DND-41 (cell line): ENCODE measurements at regions not wholly inside any gene's neighbourhood (a gene's known extent, or its start where the extent isn't known, plus 50 kb on each side); places are given as distances from the start of the nearest gene placed in this dataset.

Experiments used
- ATAC-seq: fragments of 200-7000 bp; cut with Tn5 transposase; 3 replicates; pipeline ENCODE4 v1.9.1; 2021; ENCODE audit warnings: low read depth; ENCODE audit not compliant: insufficient read depth
- DNase-seq: peaks from one replicate; pipeline ENCODE4 v3.0.0-alpha.2; 2020
- H2AFZ ChIP-seq: 2 replicates; pipeline ENCODE4 v1.6.0; 2012; ENCODE audit warnings: low read depth, low read length
- H3K27ac ChIP-seq: 2 replicates; pipeline ENCODE4 v1.5.1; 2012; ENCODE audit warnings: low read length, inconsistent platforms
- H3K27me3 ChIP-seq: fragments of 200-600 bp; sonication (generic); 2 replicates; pipeline ENCODE4 v1.6.0; 2012; ENCODE audit warnings: low read length, mild to moderate bottlenecking, inconsistent platforms; ENCODE audit not compliant: insufficient read depth, poor library complexity
- H3K36me3 ChIP-seq: 2 replicates; pipeline ENCODE4 v1.5.1; 2012; ENCODE audit warnings: low read length, inconsistent platforms; ENCODE audit not compliant: insufficient read depth
- H3K4me1 ChIP-seq: 2 replicates; pipeline ENCODE4 v1.5.1; 2012; ENCODE audit warnings: mild to moderate bottlenecking, low read length; ENCODE audit not compliant: insufficient read depth
- H3K4me2 ChIP-seq: 2 replicates; pipeline ENCODE4 v1.6.0; 2012; ENCODE audit warnings: mild to moderate bottlenecking, moderate library complexity, low read length, inconsistent platforms; ENCODE audit not compliant: insufficient read depth
- H3K4me3 ChIP-seq, 2 experiments: fragments of 200-600 bp in 1 of 2; shearing (Covaris generic) in 1 of 2; 2 replicates each; pipeline ENCODE4 v1.5.1; 2012 to 2016; ENCODE audit warnings: inconsistent platforms in 2 of 2, low read length in 2 of 2, mild to moderate bottlenecking in 2 of 2, low read depth in 1 of 2, moderate library complexity in 1 of 2
- H3K79me2 ChIP-seq: 2 replicates; pipeline ENCODE4 v1.6.0; 2012; ENCODE audit warnings: low read length, inconsistent platforms; ENCODE audit not compliant: insufficient read depth
- H3K9ac ChIP-seq: 2 replicates; pipeline ENCODE4 v1.6.0; 2012; ENCODE audit warnings: low read depth, mild to moderate bottlenecking, inconsistent platforms, low read length, moderate library complexity
- H3K9me3 ChIP-seq: 2 replicates; pipeline ENCODE4 v1.5.1; 2012; ENCODE audit warnings: low read length, moderate library complexity, mild to moderate bottlenecking, inconsistent platforms; ENCODE audit not compliant: insufficient read depth, severe bottlenecking
- H4K20me1 ChIP-seq: 2 replicates; pipeline ENCODE4 v1.6.0; 2012; ENCODE audit warnings: low read length; ENCODE audit not compliant: insufficient read depth
- CTCF ChIP-seq: IDR thresholded peaks from 2 replicates; pipeline ENCODE4 v1.5.1; 2012; ENCODE audit warnings: borderline replicate concordance, low read length, moderate library complexity, mild to moderate bottlenecking; ENCODE audit not compliant: poor library complexity, severe bottlenecking; ENCODE audit errors: extremely low read depth
- EZH2 ChIP-seq: IDR thresholded peaks from 3 replicates; pipeline ENCODE4 v1.6.1; 2012; ENCODE audit warnings: borderline replicate concordance, low read depth, mild to moderate bottlenecking, moderate library complexity, low read length, inconsistent platforms; ENCODE audit not compliant: severe bottlenecking

DNA sequence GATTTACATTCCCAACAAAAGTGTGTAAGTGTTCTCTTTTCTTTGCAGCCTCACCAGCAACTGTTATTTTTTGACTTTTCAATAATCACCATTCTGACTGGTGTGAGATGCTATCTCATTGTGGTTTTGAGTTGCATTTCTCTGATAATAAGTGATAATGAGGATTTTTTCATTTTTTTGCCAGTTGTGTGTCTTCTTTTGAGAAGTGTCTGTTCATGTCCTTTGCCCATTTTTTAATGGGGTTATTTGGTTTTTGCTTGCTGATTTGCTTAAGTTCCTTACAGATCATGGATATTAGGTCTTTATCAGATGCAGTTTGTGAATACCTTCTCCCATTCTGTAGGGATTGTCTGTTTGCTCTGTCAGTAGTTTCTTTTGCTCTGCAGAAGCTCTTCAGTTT is 107.7 kb downstream of the EHF start:
- no peaks in the 10 kb centered on the region for H3K4me1 ChIP-seq
- H3K36me3 ChIP-seq: no peaks in the 10 kb centered on the region
- DNase-seq (no peak), ATAC-seq (no peak)
- no peak overlapping the region for H3K4me3 ChIP-seq
- H3K27me3 ChIP-seq: no peaks in the 10 kb centered on the region
- H2AFZ ChIP-seq: no peak overlapping the region
- TF ChIP-seq EZH2 (no peak), CTCF (no peak)
- no peak overlapping the region for H3K9ac ChIP-seq
- H3K79me2 ChIP-seq: no peaks in the 10 kb centered on the region
- H3K4me2 ChIP-seq: no peak overlapping the region
- no peaks in the 10 kb centered on the region for H4K20me1 ChIP-seq
- no peak overlapping the region for H3K27ac ChIP-seq
- H3K9me3 ChIP-seq: no peaks in the 10 kb centered on the region

DNA sequence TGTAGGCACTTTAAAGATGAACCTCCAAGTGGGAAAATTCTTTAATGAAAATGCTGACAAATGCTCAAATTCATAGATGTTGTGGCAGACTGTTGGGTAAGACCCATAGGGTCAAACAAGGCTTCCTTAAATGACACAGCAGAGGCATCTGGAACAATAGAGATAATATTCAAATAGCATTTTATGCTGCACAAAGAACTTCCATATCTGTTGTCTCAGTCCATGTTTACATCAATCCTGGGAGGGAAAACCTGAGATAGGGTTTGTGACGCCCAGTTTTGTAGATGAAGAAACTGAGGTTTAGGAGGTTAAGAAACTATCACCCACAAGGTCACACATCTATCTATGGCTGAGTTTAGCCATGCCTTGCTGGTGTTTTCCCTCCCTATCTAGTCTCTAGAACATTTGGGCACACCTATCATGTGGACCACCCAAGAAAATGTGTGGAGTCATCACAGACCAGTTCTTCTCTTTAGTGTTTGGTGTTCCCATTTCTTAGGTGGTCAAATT is 106.4 kb downstream of the EHF start:
- no peak overlapping the region for H3K27ac ChIP-seq
- no peak for DNase-seq
- TF ChIP-seq CTCF: no peak
- no peak for TF ChIP-seq EZH2
- no peaks in the 10 kb centered on the region for H3K36me3 ChIP-seq
- H4K20me1 ChIP-seq: no peaks in the 10 kb centered on the region
- no peaks in the 10 kb centered on the region for H3K27me3 ChIP-seq
- no peaks in the 10 kb centered on the region for H3K4me1 ChIP-seq
- no peak overlapping the region for H3K9ac ChIP-seq
- no peak overlapping the region for H2AFZ ChIP-seq
- H3K4me2 ChIP-seq: no peak overlapping the region
- no peaks in the 10 kb centered on the region for H3K79me2 ChIP-seq
- no peak for ATAC-seq
- H3K9me3 ChIP-seq: no peaks in the 10 kb centered on the region
- no peak overlapping the region for H3K4me3 ChIP-seq

DNA sequence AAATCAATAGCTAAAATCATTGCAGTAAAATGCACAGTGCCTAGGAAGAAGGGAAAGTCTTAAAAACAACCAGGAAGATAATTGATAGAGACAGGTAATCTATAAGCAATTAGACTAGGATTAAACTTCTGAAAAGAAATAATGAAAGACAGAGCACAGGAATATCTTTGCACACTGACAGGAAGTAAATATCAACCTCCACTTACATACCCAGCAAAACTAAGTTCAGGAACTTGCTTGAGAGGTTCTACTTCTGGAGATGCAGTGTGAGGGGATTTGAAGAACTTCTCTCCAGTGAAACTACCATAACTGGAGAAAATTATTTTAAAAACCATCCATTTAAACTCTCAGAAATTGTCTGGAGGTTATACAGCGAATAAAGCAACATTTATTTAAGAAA is 104.1 kb downstream of the EHF start:
- H3K9ac ChIP-seq: no peak overlapping the region
- DNase-seq (no peak), ATAC-seq (no peak)
- no peaks in the 10 kb centered on the region for H3K36me3 ChIP-seq
- no peak overlapping the region for H3K27ac ChIP-seq
- H3K27me3 ChIP-seq: peaks cover 5% of the 10 kb centered on the region
- H3K4me3 ChIP-seq: no peak overlapping the region
- H2AFZ ChIP-seq: no peak overlapping the region
- no peaks in the 10 kb centered on the region for H3K79me2 ChIP-seq
- H3K4me2 ChIP-seq: no peak overlapping the region
- H3K4me1 ChIP-seq: no peaks in the 10 kb centered on the region
- H4K20me1 ChIP-seq: no peaks in the 10 kb centered on the region
- TF ChIP-seq EZH2 (no peak), CTCF (no peak)
- no peaks in the 10 kb centered on the region for H3K9me3 ChIP-seq

DNA sequence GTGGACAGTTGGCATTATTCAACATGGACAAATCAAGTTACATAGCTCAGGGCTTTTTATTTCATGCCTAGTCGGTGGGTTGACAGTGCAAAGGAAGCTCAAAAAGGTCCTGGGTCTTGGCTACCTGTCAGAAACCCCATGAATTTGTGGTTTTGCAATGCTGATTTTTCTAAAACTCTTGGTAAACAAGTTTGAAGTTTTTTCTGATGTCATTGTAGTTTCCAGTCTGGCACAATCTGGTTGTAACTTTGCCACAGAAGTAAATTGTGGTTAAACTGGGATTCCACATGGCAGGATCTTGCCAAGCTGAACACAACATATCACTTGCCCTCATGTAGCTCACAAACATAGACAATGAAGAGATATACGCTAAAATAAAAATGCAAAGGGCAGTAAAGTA is 100.8 kb downstream of the EHF start:
- Histone ChIP-seq H3K79me2 (no peaks in the 10 kb centered on the region), H4K20me1 (no peaks in the 10 kb centered on the region), H3K4me3 (no peak overlapping the region), H3K27ac (no peak overlapping the region), H3K9me3 (no peaks in the 10 kb centered on the region), H3K4me2 (no peak overlapping the region), H2AFZ (no peak overlapping the region), H3K27me3 (peaks cover 5% of the 10 kb centered on the region), H3K4me1 (no peaks in the 10 kb centered on the region), H3K9ac (no peak overlapping the region), H3K36me3 (no peaks in the 10 kb centered on the region)
- DNase-seq (no peak), ATAC-seq (no peak)
- TF ChIP-seq EZH2 (no peak), CTCF (no peak)
